ENCODE measurements at regions not wholly inside any gene's neighbourhood (a gene's known extent, or its start where the extent isn't known, plus 50 kb on each side); places are given as distances from the start of the nearest gene placed in this dataset.

- in situ Hi-C loops (cut with HindIII; ENCODE audit: low sequenced_read_pairs) = no loop called here
- DNase-seq (ENCODE audit: low read depth) = no peak
- TF ChIP-seq CTCF (IDR thresholded peaks at IDR 0.05; ENCODE audit: low read depth, low read length, missing control alignments) = no peak
- no peak overlapping the region for H3K4me3 ChIP-seq (ENCODE audit: low read depth, low read length)
These were observed 559.1 kb downstream of the CSNK1G3 start for GRCh38 chr5:124071039-124071438.

- no peak for DNase-seq (ENCODE audit: low read depth)
- no peak for TF ChIP-seq CTCF (IDR thresholded peaks at IDR 0.05; ENCODE audit: low read depth, low read length, missing control alignments)
- no peak overlapping the region for H3K4me3 ChIP-seq (ENCODE audit: low read depth, low read length)
- in situ Hi-C loops (cut with HindIII; ENCODE audit: low sequenced_read_pairs) = no loop called here
These were observed 553.5 kb downstream of the CSNK1G3 start for GRCh38 chr5:124065508-124065907.

- no peak overlapping the region for H3K4me3 ChIP-seq (ENCODE audit: low read depth, low read length)
- in situ Hi-C loops (cut with HindIII; ENCODE audit: low sequenced_read_pairs) = no loop called here
- no peak for TF ChIP-seq CTCF (IDR thresholded peaks at IDR 0.05; ENCODE audit: low read depth, low read length, missing control alignments)
- no peak for DNase-seq (ENCODE audit: low read depth)
These were observed 553.0 kb downstream of the CSNK1G3 start for GRCh38 chr5:124064956-124065355.

GRCh38 chr5:124061663-124062062 lies 549.7 kb downstream of the CSNK1G3 start:
- peak; percentile 77 for DNase-seq (ENCODE audit: low read depth)
- H3K4me3 ChIP-seq (ENCODE audit: low read depth, low read length) = no peak overlapping the region
- in situ Hi-C loops (cut with HindIII; ENCODE audit: low sequenced_read_pairs) = no loop called here
- no peak for TF ChIP-seq CTCF (IDR thresholded peaks at IDR 0.05; ENCODE audit: low read depth, low read length, missing control alignments)

GRCh38 chr5:124061068-124061430 lies 549.1 kb downstream of the CSNK1G3 start:
- DNase-seq (ENCODE audit: low read depth) = no peak
- no peak overlapping the region for H3K4me3 ChIP-seq (ENCODE audit: low read depth, low read length)
- no peak for TF ChIP-seq CTCF (IDR thresholded peaks at IDR 0.05; ENCODE audit: low read depth, low read length, missing control alignments)
- in situ Hi-C loops (cut with HindIII; ENCODE audit: low sequenced_read_pairs) = no loop called here

- in situ Hi-C loops (cut with HindIII; ENCODE audit: low sequenced_read_pairs) = no loop called here
- no peak overlapping the region for H3K4me3 ChIP-seq (ENCODE audit: low read depth, low read length)
- DNase-seq (ENCODE audit: low read depth) = no peak
- TF ChIP-seq CTCF (IDR thresholded peaks at IDR 0.05; ENCODE audit: low read depth, low read length, missing control alignments) = no peak
These were observed 548.6 kb downstream of the CSNK1G3 start for GRCh38 chr5:124060413-124061067.
